ENCODE measurements at regions not wholly inside any gene's neighbourhood (a gene's known extent, or its start where the extent isn't known, plus 50 kb on each side); places are given as distances from the start of the nearest gene placed in this dataset.

DNA sequence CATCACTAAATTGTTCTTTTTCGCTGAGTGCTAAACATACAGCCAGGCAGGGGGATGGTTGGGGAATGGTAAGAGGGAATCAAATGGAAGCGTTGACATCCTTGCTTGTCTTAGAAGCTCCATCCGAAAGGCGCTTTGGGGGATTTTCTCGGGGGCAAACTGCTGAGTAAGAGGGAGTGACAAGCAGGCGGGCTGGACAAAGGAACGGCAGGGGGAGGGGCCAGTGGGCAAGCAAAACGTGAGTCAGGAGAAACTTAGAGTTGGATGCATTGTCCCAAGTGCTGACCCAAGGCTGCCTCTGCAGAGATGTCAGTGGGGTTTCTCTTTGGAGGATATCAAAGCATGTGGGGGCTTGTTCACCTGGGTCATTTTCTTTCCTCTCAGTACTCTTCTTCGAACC is 480.5 kb downstream of the VRK1 start:
- POLR2A ChIA-PET: no interaction called here
- CTCF ChIA-PET: no interaction called here
- H3K27me3 ChIP-seq (replicated peaks; ENCODE audit: control insufficient read depth, insufficient read depth, low read length): no peaks in the 10 kb centered on the region
- TF ChIP-seq, protein P1, sequence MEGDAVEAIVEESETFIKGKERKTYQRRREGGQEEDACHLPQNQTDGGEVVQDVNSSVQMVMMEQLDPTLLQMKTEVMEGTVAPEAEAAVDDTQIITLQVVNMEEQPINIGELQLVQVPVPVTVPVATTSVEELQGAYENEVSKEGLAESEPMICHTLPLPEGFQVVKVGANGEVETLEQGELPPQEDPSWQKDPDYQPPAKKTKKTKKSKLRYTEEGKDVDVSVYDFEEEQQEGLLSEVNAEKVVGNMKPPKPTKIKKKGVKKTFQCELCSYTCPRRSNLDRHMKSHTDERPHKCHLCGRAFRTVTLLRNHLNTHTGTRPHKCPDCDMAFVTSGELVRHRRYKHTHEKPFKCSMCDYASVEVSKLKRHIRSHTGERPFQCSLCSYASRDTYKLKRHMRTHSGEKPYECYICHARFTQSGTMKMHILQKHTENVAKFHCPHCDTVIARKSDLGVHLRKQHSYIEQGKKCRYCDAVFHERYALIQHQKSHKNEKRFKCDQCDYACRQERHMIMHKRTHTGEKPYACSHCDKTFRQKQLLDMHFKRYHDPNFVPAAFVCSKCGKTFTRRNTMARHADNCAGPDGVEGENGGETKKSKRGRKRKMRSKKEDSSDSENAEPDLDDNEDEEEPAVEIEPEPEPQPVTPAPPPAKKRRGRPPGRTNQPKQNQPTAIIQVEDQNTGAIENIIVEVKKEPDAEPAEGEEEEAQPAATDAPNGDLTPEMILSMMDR (IDR thresholded peaks at IDR 0.05; ENCODE audit: insufficient read depth in 1 of 2, low read depth in 1 of 2, low read length in 1 of 2, severe bottlenecking in 1 of 2, unreplicated experiment in 1 of 2): no peak
- DNase-seq: no peak
- no peaks in the 10 kb centered on the region for H3K4me1 Mint-ChIP-seq (ENCODE audit: low read depth, unreplicated experiment)
- no peak overlapping the region for H3K4me3 Mint-ChIP-seq (ENCODE audit: unreplicated experiment)
- intact Hi-C loops (cut with micrococcal nuclease; ENCODE audit: unreplicated experiment): no loop called here
- no peaks in the 10 kb centered on the region for H3K9me3 Mint-ChIP-seq (ENCODE audit: unreplicated experiment)
- no peak overlapping the region for H3K4me3 ChIP-seq (ENCODE audit: low read depth, low read length)
- H3K27me3 Mint-ChIP-seq (ENCODE audit: insufficient read depth, unreplicated experiment): peaks cover 5% of the 10 kb centered on the region
- H3K36me3 ChIP-seq (ENCODE audit: control insufficient read depth, insufficient read depth, low read length): no peaks in the 10 kb centered on the region
- no peaks in the 10 kb centered on the region for H3K4me1 ChIP-seq
- H3K9me3 ChIP-seq: no peaks in the 10 kb centered on the region
- no peaks in the 10 kb centered on the region for H3K36me3 Mint-ChIP-seq (ENCODE audit: insufficient read depth, unreplicated experiment)
- BruUV-seq (replicated peaks): no TSS peak
- no peak overlapping the region for H3K27ac Mint-ChIP-seq (ENCODE audit: unreplicated experiment)

DNA sequence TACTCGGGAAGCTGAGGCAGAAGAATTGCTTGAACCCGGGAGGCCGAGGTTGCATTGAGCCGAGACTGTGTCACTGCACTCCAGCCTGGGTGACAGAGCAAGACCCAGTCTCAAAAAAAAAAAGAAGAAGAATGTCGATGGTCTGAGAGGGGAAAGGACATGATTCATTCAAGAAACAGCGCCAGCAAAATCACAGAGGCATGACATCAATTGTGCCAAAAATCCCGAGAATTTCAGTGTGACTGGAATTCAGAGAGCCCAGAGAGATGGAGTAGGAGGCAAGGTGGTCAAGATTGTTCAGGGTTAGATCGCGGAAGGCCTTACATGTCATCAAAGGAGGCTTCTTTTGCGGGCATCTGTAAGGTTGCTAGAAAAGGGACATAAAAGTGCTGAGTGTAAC is 483.3 kb downstream of the VRK1 start:
- ChIA-PET CTCF (no interaction called here), POLR2A (no interaction called here)
- Histone ChIP-seq H3K27me3 (replicated peaks; ENCODE audit: control insufficient read depth, insufficient read depth, low read length) (no peaks in the 10 kb centered on the region), H3K9me3 (no peaks in the 10 kb centered on the region), H3K36me3 (ENCODE audit: control insufficient read depth, insufficient read depth, low read length) (no peaks in the 10 kb centered on the region), H3K4me1 (no peaks in the 10 kb centered on the region), H3K4me3 (ENCODE audit: low read depth, low read length) (no peak overlapping the region)
- Mint-ChIP-seq H3K4me3 (ENCODE audit: unreplicated experiment) (no peak overlapping the region), H3K27ac (ENCODE audit: unreplicated experiment) (no peak overlapping the region), H3K36me3 (ENCODE audit: insufficient read depth, unreplicated experiment) (no peaks in the 10 kb centered on the region), H3K9me3 (ENCODE audit: unreplicated experiment) (no peaks in the 10 kb centered on the region), H3K4me1 (ENCODE audit: low read depth, unreplicated experiment) (no peaks in the 10 kb centered on the region), H3K27me3 (ENCODE audit: insufficient read depth, unreplicated experiment) (peaks cover 8% of the 10 kb centered on the region)
- no peak for DNase-seq
- TF ChIP-seq, protein P1 (IDR thresholded peaks at IDR 0.05; ENCODE audit: insufficient read depth in 1 of 2, low read depth in 1 of 2, low read length in 1 of 2, severe bottlenecking in 1 of 2, unreplicated experiment in 1 of 2): no peak
- BruUV-seq (replicated peaks): no TSS peak
- intact Hi-C loops (cut with micrococcal nuclease; ENCODE audit: unreplicated experiment): no loop called here

DNA sequence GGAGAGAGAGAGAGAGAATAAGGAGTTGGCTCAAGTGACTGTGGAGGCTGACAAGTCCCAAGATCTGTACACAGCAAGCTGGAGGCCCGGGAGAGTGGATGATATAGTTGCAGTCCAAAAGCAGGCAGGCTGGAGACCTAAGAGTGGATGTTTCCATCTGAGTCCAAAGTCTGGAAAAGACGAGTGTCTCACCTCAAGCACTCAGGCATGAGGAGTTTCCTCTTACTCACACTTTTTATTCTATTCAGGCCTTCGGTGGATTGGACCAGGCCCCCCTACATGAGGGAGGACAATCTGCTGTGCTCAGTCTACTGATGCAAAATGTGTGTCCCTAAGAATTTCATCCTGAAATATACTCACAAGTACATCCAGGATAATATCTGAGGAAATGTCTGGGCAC is 484.6 kb downstream of the VRK1 start:
- no peaks in the 10 kb centered on the region for H3K27me3 ChIP-seq (replicated peaks; ENCODE audit: control insufficient read depth, insufficient read depth, low read length)
- H3K36me3 ChIP-seq (ENCODE audit: control insufficient read depth, insufficient read depth, low read length): no peaks in the 10 kb centered on the region
- H3K36me3 Mint-ChIP-seq (ENCODE audit: insufficient read depth, unreplicated experiment): no peaks in the 10 kb centered on the region
- intact Hi-C loops (cut with micrococcal nuclease; ENCODE audit: unreplicated experiment): no loop called here
- POLR2A ChIA-PET: no interaction called here
- CTCF ChIA-PET: no interaction called here
- no peaks in the 10 kb centered on the region for H3K4me1 ChIP-seq
- H3K4me3 Mint-ChIP-seq (ENCODE audit: unreplicated experiment): no peak overlapping the region
- H3K9me3 Mint-ChIP-seq (ENCODE audit: unreplicated experiment): no peaks in the 10 kb centered on the region
- TF ChIP-seq, protein P1 (IDR thresholded peaks at IDR 0.05; ENCODE audit: insufficient read depth in 1 of 2, low read depth in 1 of 2, low read length in 1 of 2, severe bottlenecking in 1 of 2, unreplicated experiment in 1 of 2): no peak
- H3K27me3 Mint-ChIP-seq (ENCODE audit: insufficient read depth, unreplicated experiment): peaks cover 4% of the 10 kb centered on the region
- no TSS peak for BruUV-seq (replicated peaks)
- H3K27ac Mint-ChIP-seq (ENCODE audit: unreplicated experiment): no peak overlapping the region
- H3K4me3 ChIP-seq (ENCODE audit: low read depth, low read length): no peak overlapping the region
- no peaks in the 10 kb centered on the region for H3K9me3 ChIP-seq
- H3K4me1 Mint-ChIP-seq (ENCODE audit: low read depth, unreplicated experiment): no peaks in the 10 kb centered on the region
- DNase-seq: no peak

All from Caco-2 (cell line).